HL-60 (cell line): ENCODE measurements at regions not wholly inside any gene's neighbourhood (a gene's known extent, or its start where the extent isn't known, plus 50 kb on each side); places are given as distances from the start of the nearest gene placed in this dataset.

Experiments used
- GABPA ChIP-seq: IDR thresholded peaks from 2 replicates; pipeline ENCODE4 v1.6.1; 2012; ENCODE audit warnings: low read depth
- POLR2AphosphoS5 ChIP-seq: IDR thresholded peaks from 2 replicates; pipeline ENCODE4 v1.6.1; 2012; ENCODE audit warnings: low read depth
- REST ChIP-seq: IDR thresholded peaks from 2 replicates; pipeline ENCODE4 v1.6.1; 2012; ENCODE audit warnings: low read depth; ENCODE audit not compliant: insufficient replicate concordance
- SPI1 ChIP-seq: IDR thresholded peaks from 2 replicates; pipeline ENCODE4 v1.6.1; 2012; ENCODE audit warnings: low read depth, mild to moderate bottlenecking, borderline replicate concordance
- TF ChIP-seq, protein P1 (sequence below): IDR thresholded peaks from one replicate; pipeline ENCODE4 v1.5.1; 2011; ENCODE audit warnings: low read length, control low read depth, inconsistent platforms; ENCODE audit not compliant: insufficient read depth

- TF ChIP-seq, protein P1, sequence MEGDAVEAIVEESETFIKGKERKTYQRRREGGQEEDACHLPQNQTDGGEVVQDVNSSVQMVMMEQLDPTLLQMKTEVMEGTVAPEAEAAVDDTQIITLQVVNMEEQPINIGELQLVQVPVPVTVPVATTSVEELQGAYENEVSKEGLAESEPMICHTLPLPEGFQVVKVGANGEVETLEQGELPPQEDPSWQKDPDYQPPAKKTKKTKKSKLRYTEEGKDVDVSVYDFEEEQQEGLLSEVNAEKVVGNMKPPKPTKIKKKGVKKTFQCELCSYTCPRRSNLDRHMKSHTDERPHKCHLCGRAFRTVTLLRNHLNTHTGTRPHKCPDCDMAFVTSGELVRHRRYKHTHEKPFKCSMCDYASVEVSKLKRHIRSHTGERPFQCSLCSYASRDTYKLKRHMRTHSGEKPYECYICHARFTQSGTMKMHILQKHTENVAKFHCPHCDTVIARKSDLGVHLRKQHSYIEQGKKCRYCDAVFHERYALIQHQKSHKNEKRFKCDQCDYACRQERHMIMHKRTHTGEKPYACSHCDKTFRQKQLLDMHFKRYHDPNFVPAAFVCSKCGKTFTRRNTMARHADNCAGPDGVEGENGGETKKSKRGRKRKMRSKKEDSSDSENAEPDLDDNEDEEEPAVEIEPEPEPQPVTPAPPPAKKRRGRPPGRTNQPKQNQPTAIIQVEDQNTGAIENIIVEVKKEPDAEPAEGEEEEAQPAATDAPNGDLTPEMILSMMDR, result no peak
- TF ChIP-seq GABPA, result no peak
- TF ChIP-seq REST, result no peak
- no peak for TF ChIP-seq POLR2AphosphoS5
- no peak for TF ChIP-seq SPI1
These were observed 341.3 kb upstream of the FBXO33 start for GRCh38 chr14:39773387-39774126.
